GM18870 (cell line): ENCODE measurements at regions not wholly inside any gene's neighbourhood (a gene's known extent, or its start where the extent isn't known, plus 50 kb on each side); places are given as distances from the start of the nearest gene placed in this dataset.

ENCODE experiments used
- ATAC-seq: cut with Tn5 transposase; IDR thresholded peaks from one replicate; pipeline ENCODE4 v1.9.1; 2021; ENCODE audit warnings: moderate library complexity; ENCODE audit not compliant: unreplicated experiment

GRCh38 chr11:122062763-122063162, 53.3 kb downstream of the BLID start:
- no peak for ATAC-seq

GRCh38 chr11:122059565-122059964, 56.5 kb downstream of the BLID start:
- no peak for ATAC-seq

GRCh38 chr11:122050021-122050690, 65.9 kb downstream of the BLID start:
- ATAC-seq, result no peak

DNA sequence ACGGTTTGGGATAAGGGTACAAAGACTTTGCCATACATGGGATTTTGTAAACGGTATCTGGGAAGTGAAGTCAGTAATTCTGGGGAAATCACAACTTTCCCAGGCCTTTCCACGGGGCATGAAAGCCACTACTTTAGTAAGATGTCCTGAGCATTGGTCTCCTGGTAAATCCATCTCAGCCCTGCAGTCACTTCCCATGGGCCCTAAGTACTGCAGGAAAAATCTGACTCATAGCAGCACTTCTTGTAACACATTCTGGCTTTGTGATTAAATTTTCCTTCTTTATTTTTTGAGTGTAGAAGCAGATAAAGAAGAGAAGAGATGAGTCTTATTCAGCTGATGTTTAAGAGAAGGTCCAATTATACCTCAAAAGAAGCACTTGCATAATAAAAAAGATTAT, 67.6 kb downstream of the BLID start:
- ATAC-seq, result no peak

- no peak for ATAC-seq
Measured at GRCh38 chr11:122046846-122047245, 69.2 kb downstream of the BLID start.

- no peak for ATAC-seq
Measured at GRCh38 chr11:122046438-122046837, 69.6 kb downstream of the BLID start.

DNA sequence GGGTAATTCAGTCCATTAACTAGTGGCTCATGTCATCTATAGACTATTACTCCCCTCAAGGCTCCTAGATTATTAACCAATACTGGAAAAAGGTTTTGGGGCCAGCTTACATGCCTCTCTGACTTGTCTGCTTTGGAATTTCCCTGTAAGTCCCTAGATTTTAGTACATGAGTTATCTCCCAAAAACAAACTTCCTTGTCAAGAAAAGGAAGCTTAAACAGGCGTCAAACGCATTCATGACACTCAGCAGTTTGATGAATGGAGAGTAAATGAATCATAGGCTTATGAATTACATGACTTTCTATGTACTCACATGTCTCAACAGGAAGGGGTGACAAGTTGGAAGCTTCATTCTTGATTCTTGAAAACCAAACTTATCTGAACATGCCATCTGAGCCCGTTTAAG, 70.8 kb downstream of the BLID start:
- no peak for ATAC-seq

GRCh38 chr11:122044086-122044485, 71.9 kb downstream of the BLID start:
- no peak for ATAC-seq

- ATAC-seq, result no peak
Measured at GRCh38 chr11:122042981-122043380, 73.0 kb downstream of the BLID start.

- no peak for ATAC-seq
Measured at GRCh38 chr11:122040464-122040863, 75.6 kb downstream of the BLID start.

GRCh38 chr11:122038543-122038942, 77.5 kb downstream of the BLID start:
- ATAC-seq, result no peak

DNA sequence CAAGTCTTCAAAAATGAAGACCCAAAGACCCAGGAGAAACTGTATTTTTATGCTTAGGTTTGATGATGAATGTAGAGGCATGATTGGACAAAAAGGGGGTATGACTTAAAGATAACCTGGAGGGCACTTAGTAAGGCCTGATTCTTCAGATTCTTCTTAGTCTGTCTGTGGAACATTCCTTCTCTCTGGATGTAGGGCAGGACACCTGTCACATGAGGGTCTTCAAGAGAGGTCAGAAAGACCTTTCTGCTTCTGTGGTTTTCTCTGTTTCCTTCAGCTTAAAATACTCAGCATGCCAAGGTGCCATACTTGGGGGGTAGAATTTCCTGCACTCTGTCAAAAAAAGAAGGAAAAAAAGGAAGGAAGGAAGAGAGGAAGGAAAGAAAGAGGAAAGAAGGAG, 78.1 kb downstream of the BLID start:
- no peak for ATAC-seq

GRCh38 chr11:122036493-122036892, 79.5 kb downstream of the BLID start:
- ATAC-seq, result no peak

DNA sequence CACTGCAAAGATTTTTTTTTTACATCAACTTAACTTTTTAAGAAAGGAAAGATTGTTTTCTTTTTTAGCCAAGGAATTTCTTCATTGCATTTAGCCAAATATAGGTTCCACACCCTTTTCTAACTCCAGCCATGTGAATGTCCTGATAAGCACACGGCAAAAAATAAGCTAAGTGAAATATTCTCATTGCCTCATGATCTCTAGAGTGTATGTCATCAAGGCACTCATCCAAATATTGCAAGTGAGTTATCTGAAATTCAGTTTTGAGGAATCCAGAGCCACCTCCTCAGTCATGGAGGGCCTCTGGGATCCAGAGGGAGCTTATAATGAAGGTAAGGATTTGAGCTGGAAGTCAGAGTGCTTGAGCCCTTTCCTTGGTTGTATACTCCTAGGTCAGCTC, 80.0 kb downstream of the BLID start:
- no peak for ATAC-seq

GRCh38 chr11:122033631-122034030, 82.4 kb downstream of the BLID start:
- ATAC-seq, result no peak

GRCh38 chr11:122033193-122033592, 82.8 kb downstream of the BLID start:
- no peak for ATAC-seq

- no peak for ATAC-seq
Measured at GRCh38 chr11:122032317-122032716, 83.7 kb downstream of the BLID start.

DNA sequence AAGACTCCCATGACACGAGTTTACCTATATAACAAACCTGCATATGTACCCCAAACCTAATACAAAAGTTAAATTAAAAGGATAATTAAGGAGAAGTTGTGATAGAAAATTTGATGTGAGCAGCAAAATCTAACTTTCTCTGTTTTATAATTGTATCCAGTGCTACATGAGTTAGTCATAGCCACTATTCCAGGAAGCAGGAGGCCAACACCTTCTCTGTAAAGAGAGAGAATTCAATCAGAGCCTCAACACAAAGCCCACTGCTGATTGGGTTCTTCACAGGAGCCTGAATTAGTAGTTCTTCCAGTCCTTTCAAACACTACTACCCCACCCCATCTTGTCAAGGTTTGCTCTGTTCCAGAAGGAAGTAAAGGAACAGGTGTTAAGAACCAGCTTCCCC, 84.2 kb downstream of the BLID start:
- no peak for ATAC-seq

DNA sequence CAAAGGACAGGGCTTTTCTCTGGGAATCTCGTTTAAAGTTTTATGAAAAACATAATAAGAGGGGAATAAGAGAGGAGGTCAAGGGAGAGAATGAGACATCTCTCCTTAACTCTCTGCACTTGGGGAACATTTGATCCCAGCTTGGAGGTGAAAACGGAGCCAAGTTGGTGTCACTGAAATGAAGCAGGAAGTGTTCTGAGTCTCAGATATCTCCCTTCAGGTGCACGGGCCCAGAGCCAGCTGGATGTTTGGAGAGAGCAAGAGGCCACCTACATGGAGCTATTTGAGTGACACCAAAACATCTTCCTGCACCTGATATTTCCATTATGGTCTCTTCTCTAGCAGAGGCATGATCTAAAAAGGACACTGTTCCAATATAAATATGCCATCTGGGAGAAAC, 85.7 kb downstream of the BLID start:
- ATAC-seq, result no peak

DNA sequence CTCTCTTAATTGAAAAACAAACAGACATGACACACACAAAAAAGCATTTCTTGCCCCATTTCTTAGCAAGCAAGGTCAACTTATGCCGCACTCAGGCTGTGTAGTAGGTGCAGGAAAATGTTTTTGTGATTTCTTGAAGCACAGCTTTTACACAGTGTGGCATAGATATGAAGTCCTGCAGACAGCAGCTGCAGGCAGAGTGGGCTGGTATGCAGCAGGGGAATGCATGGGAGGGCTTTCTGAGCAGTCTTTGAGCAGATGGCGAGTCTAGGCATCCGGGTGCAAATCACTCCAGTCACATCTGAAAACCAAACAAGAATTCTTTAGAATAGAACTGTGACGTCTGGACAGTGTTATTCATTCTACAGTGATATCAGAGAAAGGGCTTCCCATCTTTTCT, 87.5 kb downstream of the BLID start:
- ATAC-seq, result no peak

DNA sequence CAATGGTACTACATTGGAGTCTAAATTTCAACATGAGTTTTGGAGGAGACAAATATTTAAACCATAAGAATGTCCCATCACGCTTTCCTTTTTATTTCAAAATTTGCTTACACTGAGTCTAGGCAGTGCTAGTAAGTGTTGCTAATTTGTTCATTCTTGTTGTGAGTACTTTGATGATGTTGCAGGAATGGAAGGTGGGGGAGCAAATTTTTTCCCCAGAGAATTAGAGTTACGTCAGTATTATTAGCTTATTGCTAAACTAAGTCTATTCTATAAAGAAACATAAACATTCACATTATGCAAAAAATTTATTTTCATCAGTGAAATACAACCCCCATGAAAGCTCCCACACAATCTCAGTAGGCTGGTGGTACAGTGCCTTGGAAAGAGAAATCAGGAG, 88.0 kb downstream of the BLID start:
- ATAC-seq, result no peak

DNA sequence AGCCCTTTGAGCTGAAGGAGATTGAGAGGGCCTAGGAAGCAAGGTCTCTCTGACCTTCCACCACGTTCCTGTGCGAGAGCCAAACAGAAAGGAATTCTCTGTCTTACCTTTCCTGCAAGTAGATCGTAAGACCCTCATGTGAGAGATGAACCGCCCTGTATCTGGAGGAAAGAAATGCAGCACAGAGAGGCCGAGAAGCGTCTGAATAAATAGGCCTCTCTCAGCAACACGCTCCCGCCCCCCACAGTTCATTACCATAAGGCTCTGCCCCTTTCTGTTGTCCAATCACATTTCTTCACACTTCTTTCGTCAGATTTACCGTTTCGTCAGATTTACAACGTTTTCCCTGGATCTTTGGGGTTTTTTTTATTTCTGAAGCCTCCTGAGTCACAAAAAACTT, 90.3 kb downstream of the BLID start:
- ATAC-seq, result no peak

- ATAC-seq, result no peak
Measured at GRCh38 chr11:122024278-122024677, 91.7 kb downstream of the BLID start.
